Loucy (cell line): ENCODE measurements at regions not wholly inside any gene's neighbourhood (a gene's known extent, or its start where the extent isn't known, plus 50 kb on each side); places are given as distances from the start of the nearest gene placed in this dataset.

Experiments used
- EZH2phosphoT487 ChIP-seq: fragments of 200-600 bp; IDR thresholded peaks from 2 replicates; pipeline ENCODE4 v1.6.1; 2018; ENCODE audit warnings: antibody characterized with exemption, mild to moderate bottlenecking, moderate library complexity, borderline replicate concordance
- TF ChIP-seq, protein P1 (sequence below): fragments of 200-600 bp; sonication (generic); conservative IDR thresholded peaks from 2 replicates; pipeline ENCODE4 v1.5.1; 2014; ENCODE audit warnings: mild to moderate bottlenecking, antibody characterized with exemption, low read length

DNA sequence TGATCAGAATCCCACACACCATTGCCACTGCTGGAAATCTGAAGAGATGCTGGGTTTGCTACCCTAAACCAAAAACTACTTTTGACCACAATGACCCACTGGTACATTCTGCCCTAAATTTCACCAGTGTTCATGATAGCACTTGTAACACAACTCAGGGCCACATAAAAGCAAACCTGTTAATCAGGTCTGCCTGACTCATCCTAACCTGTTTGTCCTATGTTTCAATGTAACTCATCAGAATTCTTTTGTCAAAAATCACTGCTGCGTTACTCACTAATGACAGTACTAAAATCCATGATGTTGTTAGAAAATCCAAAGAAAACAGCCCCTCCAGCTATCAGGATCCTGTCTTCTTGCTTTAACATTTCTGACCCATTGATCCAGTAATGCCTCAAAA lies 55.6 kb upstream of the XCR1 start:
- TF ChIP-seq, protein P1, sequence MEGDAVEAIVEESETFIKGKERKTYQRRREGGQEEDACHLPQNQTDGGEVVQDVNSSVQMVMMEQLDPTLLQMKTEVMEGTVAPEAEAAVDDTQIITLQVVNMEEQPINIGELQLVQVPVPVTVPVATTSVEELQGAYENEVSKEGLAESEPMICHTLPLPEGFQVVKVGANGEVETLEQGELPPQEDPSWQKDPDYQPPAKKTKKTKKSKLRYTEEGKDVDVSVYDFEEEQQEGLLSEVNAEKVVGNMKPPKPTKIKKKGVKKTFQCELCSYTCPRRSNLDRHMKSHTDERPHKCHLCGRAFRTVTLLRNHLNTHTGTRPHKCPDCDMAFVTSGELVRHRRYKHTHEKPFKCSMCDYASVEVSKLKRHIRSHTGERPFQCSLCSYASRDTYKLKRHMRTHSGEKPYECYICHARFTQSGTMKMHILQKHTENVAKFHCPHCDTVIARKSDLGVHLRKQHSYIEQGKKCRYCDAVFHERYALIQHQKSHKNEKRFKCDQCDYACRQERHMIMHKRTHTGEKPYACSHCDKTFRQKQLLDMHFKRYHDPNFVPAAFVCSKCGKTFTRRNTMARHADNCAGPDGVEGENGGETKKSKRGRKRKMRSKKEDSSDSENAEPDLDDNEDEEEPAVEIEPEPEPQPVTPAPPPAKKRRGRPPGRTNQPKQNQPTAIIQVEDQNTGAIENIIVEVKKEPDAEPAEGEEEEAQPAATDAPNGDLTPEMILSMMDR: no peak
- TF ChIP-seq EZH2phosphoT487: no peak
